SK-N-SH treated with all-trans-retinoic acid at 6 μM for 48 hours (cell line): ENCODE measurements at regions not wholly inside any gene's neighbourhood (a gene's known extent, or its start where the extent isn't known, plus 50 kb on each side); places are given as distances from the start of the nearest gene placed in this dataset.
A peak's percentile ranks its signal among the peaks of the same experiment; 100 is the strongest.

ENCODE experiments used
- ATAC-seq: fragments of 200-7000 bp; cut with Tn5 transposase; 3 replicates; pipeline ENCODE4 v1.9.1; 2020; ENCODE audit warnings: mild to moderate bottlenecking, moderate library complexity
- ARNTL ChIP-seq: fragments of 450-650 bp; formaldehyde crosslinking; IDR thresholded peaks from 2 replicates; pipeline ENCODE4 v1.5.0; 2020; ENCODE audit warnings: low read depth, mild to moderate bottlenecking, moderate library complexity, borderline replicate concordance
- BACH2 ChIP-seq: fragments of 250-450 bp; sonication (Bioruptor Pico); IDR thresholded peaks from 2 replicates; pipeline ENCODE4 v1.9.0; 2021; ENCODE audit warnings: mild to moderate bottlenecking, borderline replicate concordance
- ISL1 ChIP-seq: fragments of 250-450 bp; sonication (Bioruptor Pico); IDR thresholded peaks from 2 replicates; pipeline ENCODE4 v2.1.2; 2022; ENCODE audit warnings: mild to moderate bottlenecking, moderate library complexity
- PPARA ChIP-seq: fragments of 250-450 bp; sonication (Bioruptor Pico); IDR thresholded peaks from 2 replicates; pipeline ENCODE4 v1.5.0; 2020; ENCODE audit warnings: mild to moderate bottlenecking, borderline replicate concordance
- RARB ChIP-seq: fragments of 250-450 bp; sonication (Bioruptor Pico); IDR thresholded peaks from 2 replicates; pipeline ENCODE4 v1.8.0; 2021; ENCODE audit warnings: mild to moderate bottlenecking, moderate library complexity
- SNAI2 ChIP-seq: fragments of 250-450 bp; sonication (Bioruptor Pico); IDR thresholded peaks from 2 replicates; pipeline ENCODE4 v1.5.0; 2020; ENCODE audit warnings: mild to moderate bottlenecking, moderate library complexity
- TCF4 ChIP-seq: fragments of 250-450 bp; sonication (Bioruptor Pico); IDR thresholded peaks from 2 replicates; pipeline ENCODE4 v1.8.0; 2021; ENCODE audit warnings: mild to moderate bottlenecking, moderate library complexity, borderline replicate concordance
- ZFP30 ChIP-seq: fragments of 450-650 bp; formaldehyde crosslinking; IDR thresholded peaks from 2 replicates; pipeline ENCODE4 v1.5.0; 2022; ENCODE audit warnings: mild to moderate bottlenecking, moderate library complexity
- ZNF565 ChIP-seq: fragments of 450-650 bp; formaldehyde crosslinking; conservative IDR thresholded peaks from 2 replicates; pipeline ENCODE4 v1.5.0; 2020; ENCODE audit warnings: low read depth, mild to moderate bottlenecking, moderate library complexity
- ZNF8 ChIP-seq: fragments of 450-650 bp; formaldehyde crosslinking; IDR thresholded peaks from 2 replicates; pipeline ENCODE4 v1.5.0; 2020; ENCODE audit warnings: mild to moderate bottlenecking, moderate library complexity
- TF ChIP-seq, protein P1 (sequence below): fragments of 250-450 bp; sonication (Bioruptor Pico); IDR thresholded peaks from 2 replicates; pipeline ENCODE4 v1.8.0; 2021; ENCODE audit warnings: low read depth, mild to moderate bottlenecking, moderate library complexity, borderline replicate concordance
- TF ChIP-seq, protein P2 (sequence below): fragments of 250-450 bp; sonication (Bioruptor Pico); IDR thresholded peaks from 2 replicates; pipeline ENCODE4 v1.5.1; 2020; ENCODE audit warnings: low read depth, mild to moderate bottlenecking, moderate library complexity
- TF ChIP-seq, protein P3 (sequence below): fragments of 250-450 bp; sonication (Bioruptor Pico); IDR thresholded peaks from 2 replicates; pipeline ENCODE4 v1.8.0; 2020; ENCODE audit warnings: mild to moderate bottlenecking, moderate library complexity, borderline replicate concordance
- TF ChIP-seq, protein P4 (sequence below): fragments of 250-450 bp; sonication (Bioruptor Pico); IDR thresholded peaks from 2 replicates; pipeline ENCODE4 v1.5.1; 2021; ENCODE audit warnings: mild to moderate bottlenecking, moderate library complexity
- TF ChIP-seq, protein P5 (sequence below): fragments of 250-450 bp; sonication (Bioruptor Pico); IDR thresholded peaks from 2 replicates; pipeline ENCODE4 v1.5.0; 2020; ENCODE audit warnings: mild to moderate bottlenecking, moderate library complexity

DNA sequence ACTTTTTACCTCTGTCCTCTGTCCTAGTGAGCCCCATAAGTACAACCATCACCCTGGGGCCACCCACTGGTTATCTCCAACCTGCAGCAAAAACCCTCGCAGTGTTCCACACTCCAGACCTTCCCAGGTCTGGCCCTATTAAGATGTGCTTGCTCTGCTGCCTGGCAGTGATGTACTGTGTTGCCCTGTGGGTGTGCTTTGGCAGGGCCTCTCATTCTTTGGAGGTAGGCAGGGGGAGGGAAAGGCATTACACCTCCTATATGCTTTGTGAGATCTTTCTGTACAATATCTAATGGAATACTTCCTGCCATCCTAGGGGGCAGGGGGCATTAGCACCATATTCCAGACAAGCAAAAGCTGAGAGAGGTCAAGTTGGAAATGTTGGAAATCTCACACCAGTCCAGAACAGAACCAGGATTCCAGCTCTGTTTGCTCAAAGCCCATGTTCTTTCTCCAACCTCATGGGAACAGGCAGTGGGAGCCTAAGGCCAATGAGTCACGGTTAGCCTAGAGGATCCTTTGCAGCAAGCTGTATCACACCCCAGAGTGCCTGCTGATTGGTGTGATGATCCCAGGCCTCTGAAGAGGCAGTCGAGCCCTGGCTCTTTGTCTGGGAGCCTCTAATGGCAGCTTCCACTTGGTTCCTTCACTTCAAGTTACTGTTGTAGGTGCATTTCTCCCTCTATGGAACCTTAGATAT, 59.7 kb upstream of the UBL3 start (continued):
- TF ChIP-seq, protein P1, sequence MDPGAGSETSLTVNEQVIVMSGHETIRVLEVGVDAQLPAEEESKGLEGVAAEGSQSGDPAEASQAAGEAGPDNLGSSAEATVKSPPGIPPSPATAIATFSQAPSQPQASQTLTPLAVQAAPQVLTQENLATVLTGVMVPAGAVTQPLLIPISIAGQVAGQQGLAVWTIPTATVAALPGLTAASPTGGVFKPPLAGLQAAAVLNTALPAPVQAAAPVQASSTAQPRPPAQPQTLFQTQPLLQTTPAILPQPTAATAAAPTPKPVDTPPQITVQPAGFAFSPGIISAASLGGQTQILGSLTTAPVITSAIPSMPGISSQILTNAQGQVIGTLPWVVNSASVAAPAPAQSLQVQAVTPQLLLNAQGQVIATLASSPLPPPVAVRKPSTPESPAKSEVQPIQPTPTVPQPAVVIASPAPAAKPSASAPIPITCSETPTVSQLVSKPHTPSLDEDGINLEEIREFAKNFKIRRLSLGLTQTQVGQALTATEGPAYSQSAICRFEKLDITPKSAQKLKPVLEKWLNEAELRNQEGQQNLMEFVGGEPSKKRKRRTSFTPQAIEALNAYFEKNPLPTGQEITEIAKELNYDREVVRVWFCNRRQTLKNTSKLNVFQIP (CRISPR knock-in tag), result no peak

DNA sequence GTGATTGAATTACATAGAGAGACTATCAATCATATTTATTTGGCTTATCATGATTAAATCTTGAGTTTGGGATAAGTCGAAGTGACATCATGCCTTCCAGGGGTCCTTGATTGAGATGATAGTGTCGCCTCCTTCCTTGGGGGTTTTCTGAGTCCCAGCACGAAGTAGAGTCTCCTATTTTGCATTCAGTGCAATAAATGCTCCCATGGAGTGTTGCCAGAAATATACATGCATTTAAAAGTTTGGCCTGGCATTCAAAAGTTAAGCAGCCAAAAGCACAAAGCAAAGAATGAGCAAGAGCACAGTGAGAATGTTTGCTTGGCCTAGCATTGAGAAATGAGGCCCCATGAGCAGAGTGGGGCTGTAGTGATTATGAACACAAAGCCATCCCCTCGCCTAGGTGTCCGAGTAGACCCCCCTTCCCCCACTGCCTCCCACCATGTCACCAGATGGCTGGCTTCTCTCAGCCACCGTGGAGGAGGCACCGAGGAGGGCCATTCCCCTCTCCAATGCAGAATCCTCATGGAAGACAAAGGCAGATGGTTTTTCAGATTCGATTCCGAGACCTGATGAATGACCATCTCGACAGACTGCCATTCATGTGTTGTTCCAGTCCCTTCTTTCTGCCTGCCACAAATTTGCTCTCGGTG, 58.8 kb upstream of the UBL3 start:
- TF ChIP-seq SNAI2 (CRISPR knock-in tag) (no peak), ZFP30 (no peak), ZNF565 (no peak), TCF4 (CRISPR knock-in tag) (no peak), PPARA (CRISPR knock-in tag) (no peak), RARB (CRISPR knock-in tag) (no peak), ISL1 (no peak), ARNTL (CRISPR knock-in tag) (no peak), ZNF8 (CRISPR knock-in tag) (no peak)
- TF ChIP-seq, protein P2, sequence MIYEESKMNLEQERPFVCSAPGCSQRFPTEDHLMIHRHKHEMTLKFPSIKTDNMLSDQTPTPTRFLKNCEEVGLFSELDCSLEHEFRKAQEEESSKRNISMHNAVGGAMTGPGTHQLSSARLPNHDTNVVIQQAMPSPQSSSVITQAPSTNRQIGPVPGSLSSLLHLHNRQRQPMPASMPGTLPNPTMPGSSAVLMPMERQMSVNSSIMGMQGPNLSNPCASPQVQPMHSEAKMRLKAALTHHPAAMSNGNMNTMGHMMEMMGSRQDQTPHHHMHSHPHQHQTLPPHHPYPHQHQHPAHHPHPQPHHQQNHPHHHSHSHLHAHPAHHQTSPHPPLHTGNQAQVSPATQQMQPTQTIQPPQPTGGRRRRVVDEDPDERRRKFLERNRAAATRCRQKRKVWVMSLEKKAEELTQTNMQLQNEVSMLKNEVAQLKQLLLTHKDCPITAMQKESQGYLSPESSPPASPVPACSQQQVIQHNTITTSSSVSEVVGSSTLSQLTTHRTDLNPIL (CRISPR knock-in tag), result no peak
- TF ChIP-seq, protein P1 (CRISPR knock-in tag), result no peak
- TF ChIP-seq, protein P3, sequence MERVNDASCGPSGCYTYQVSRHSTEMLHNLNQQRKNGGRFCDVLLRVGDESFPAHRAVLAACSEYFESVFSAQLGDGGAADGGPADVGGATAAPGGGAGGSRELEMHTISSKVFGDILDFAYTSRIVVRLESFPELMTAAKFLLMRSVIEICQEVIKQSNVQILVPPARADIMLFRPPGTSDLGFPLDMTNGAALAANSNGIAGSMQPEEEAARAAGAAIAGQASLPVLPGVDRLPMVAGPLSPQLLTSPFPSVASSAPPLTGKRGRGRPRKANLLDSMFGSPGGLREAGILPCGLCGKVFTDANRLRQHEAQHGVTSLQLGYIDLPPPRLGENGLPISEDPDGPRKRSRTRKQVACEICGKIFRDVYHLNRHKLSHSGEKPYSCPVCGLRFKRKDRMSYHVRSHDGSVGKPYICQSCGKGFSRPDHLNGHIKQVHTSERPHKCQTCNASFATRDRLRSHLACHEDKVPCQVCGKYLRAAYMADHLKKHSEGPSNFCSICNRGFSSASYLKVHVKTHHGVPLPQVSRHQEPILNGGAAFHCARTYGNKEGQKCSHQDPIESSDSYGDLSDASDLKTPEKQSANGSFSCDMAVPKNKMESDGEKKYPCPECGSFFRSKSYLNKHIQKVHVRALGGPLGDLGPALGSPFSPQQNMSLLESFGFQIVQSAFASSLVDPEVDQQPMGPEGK, result no peak
- TF ChIP-seq, protein P4, sequence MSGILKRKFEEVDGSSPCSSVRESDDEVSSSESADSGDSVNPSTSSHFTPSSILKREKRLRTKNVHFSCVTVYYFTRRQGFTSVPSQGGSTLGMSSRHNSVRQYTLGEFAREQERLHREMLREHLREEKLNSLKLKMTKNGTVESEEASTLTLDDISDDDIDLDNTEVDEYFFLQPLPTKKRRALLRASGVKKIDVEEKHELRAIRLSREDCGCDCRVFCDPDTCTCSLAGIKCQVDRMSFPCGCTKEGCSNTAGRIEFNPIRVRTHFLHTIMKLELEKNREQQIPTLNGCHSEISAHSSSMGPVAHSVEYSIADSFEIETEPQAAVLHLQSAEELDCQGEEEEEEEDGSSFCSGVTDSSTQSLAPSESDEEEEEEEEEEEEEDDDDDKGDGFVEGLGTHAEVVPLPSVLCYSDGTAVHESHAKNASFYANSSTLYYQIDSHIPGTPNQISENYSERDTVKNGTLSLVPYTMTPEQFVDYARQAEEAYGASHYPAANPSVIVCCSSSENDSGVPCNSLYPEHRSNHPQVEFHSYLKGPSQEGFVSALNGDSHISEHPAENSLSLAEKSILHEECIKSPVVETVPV (CRISPR knock-in tag), result no peak
- ATAC-seq, result no peak

DNA sequence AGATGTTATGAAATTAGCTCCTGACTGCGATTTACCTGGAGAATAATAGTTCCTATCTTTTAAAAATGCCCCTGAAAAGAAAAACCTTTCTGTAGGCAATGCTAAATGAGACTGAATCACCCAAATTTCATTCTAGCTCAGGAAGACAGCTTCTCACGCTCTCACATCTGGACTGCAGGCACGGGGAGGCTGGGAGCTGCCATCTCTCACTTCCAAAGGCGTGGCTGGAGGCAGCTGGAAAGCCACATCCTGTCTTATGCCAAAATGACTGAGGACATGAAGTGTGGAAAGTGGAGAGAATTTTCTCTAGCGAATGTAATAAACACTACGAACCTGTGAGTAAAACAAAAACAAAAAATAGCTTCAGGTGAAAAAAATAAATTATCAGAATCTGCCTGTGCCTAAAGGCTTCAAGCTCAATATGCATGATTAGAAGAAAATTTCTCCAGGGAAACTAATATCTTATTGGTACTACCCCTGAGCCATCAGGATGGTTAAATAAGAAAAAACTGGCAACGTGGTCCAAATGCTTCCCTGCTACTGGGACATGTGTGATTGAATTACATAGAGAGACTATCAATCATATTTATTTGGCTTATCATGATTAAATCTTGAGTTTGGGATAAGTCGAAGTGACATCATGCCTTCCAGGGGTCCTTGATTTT, 58.1 kb upstream of the UBL3 start:
- no peak for ATAC-seq

More for the DNA sequence above, 58.1 kb upstream of the UBL3 start:
- TF ChIP-seq, protein P1 (CRISPR knock-in tag), result no peak
- TF ChIP-seq ISL1, result peak; percentile 43
- TF ChIP-seq, protein P3, result no peak
- TF ChIP-seq SNAI2 (CRISPR knock-in tag), result no peak
- TF ChIP-seq TCF4 (CRISPR knock-in tag), result peak; percentile 49; the same call in 1 of the 2 replicates
- no peak for TF ChIP-seq BACH2 (CRISPR knock-in tag)
- TF ChIP-seq, protein P5, sequence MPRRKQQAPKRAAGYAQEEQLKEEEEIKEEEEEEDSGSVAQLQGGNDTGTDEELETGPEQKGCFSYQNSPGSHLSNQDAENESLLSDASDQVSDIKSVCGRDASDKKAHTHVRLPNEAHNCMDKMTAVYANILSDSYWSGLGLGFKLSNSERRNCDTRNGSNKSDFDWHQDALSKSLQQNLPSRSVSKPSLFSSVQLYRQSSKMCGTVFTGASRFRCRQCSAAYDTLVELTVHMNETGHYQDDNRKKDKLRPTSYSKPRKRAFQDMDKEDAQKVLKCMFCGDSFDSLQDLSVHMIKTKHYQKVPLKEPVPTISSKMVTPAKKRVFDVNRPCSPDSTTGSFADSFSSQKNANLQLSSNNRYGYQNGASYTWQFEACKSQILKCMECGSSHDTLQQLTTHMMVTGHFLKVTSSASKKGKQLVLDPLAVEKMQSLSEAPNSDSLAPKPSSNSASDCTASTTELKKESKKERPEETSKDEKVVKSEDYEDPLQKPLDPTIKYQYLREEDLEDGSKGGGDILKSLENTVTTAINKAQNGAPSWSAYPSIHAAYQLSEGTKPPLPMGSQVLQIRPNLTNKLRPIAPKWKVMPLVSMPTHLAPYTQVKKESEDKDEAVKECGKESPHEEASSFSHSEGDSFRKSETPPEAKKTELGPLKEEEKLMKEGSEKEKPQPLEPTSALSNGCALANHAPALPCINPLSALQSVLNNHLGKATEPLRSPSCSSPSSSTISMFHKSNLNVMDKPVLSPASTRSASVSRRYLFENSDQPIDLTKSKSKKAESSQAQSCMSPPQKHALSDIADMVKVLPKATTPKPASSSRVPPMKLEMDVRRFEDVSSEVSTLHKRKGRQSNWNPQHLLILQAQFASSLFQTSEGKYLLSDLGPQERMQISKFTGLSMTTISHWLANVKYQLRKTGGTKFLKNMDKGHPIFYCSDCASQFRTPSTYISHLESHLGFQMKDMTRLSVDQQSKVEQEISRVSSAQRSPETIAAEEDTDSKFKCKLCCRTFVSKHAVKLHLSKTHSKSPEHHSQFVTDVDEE (CRISPR knock-in tag), result 0 out of 2 replicates have a peak, but pooled peaks have one; percentile 40
- TF ChIP-seq, all 23 proteins: peak for 3
